ENCODE measurements at regions not wholly inside any gene's neighbourhood (a gene's known extent, or its start where the extent isn't known, plus 50 kb on each side); places are given as distances from the start of the nearest gene placed in this dataset.

GRCh38 chr15:59801649-59802048 is 112.5 kb upstream of the BNIP2 start:
- no peak for ATAC-seq
- intact Hi-C loops (cut with micrococcal nuclease; ENCODE audit: unreplicated experiment) (no loop called here), in situ Hi-C loops (cut with HindIII; ENCODE audit: low pct_unique_long_range_greater_than_20kb, low sequenced_read_pairs) (no loop called here)
- no TSS peak for BruUV-seq (replicated peaks)
- Histone ChIP-seq H3K27ac (ENCODE audit: low read length) (no peak overlapping the region), H3K4me3 (ENCODE audit: low read depth in 2 of 2, low read length in 2 of 2) (no peak overlapping the region), H3K27me3 (ENCODE audit: control insufficient read depth, insufficient read depth, low read length) (no peaks in the 10 kb centered on the region; the same call in 1 of the 2 replicates), H3K4me1 (ENCODE audit: control insufficient read depth, insufficient read depth, low read length) (no peaks in the 10 kb centered on the region), H3K36me3 (ENCODE audit: control insufficient read depth, insufficient read depth, low read length) (no peaks in the 10 kb centered on the region), H3K9me3 (ENCODE audit: control insufficient read depth, insufficient read depth, low read depth, low read length) (no peaks in the 10 kb centered on the region)
- CTCF ChIA-PET = no interaction called here
- POLR2A ChIA-PET = no interaction called here
- no peak for DNase-seq (ENCODE audit: low read depth, low spot score)
- TF ChIP-seq POLR2AphosphoS5 (IDR thresholded peaks at IDR 0.05; ENCODE audit: low read depth, low read length) (no peak), TCF7L2 (IDR thresholded peaks at IDR 0.05; ENCODE audit: low read depth, low read length) (no peak), SIN3A (IDR thresholded peaks at IDR 0.05; ENCODE audit: borderline replicate concordance, insufficient read depth, low read depth, low read length) (no peak)
- TF ChIP-seq, protein P1, sequence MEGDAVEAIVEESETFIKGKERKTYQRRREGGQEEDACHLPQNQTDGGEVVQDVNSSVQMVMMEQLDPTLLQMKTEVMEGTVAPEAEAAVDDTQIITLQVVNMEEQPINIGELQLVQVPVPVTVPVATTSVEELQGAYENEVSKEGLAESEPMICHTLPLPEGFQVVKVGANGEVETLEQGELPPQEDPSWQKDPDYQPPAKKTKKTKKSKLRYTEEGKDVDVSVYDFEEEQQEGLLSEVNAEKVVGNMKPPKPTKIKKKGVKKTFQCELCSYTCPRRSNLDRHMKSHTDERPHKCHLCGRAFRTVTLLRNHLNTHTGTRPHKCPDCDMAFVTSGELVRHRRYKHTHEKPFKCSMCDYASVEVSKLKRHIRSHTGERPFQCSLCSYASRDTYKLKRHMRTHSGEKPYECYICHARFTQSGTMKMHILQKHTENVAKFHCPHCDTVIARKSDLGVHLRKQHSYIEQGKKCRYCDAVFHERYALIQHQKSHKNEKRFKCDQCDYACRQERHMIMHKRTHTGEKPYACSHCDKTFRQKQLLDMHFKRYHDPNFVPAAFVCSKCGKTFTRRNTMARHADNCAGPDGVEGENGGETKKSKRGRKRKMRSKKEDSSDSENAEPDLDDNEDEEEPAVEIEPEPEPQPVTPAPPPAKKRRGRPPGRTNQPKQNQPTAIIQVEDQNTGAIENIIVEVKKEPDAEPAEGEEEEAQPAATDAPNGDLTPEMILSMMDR (IDR thresholded peaks at IDR 0.05) = no peak
- TF ChIP-seq, protein P2, sequence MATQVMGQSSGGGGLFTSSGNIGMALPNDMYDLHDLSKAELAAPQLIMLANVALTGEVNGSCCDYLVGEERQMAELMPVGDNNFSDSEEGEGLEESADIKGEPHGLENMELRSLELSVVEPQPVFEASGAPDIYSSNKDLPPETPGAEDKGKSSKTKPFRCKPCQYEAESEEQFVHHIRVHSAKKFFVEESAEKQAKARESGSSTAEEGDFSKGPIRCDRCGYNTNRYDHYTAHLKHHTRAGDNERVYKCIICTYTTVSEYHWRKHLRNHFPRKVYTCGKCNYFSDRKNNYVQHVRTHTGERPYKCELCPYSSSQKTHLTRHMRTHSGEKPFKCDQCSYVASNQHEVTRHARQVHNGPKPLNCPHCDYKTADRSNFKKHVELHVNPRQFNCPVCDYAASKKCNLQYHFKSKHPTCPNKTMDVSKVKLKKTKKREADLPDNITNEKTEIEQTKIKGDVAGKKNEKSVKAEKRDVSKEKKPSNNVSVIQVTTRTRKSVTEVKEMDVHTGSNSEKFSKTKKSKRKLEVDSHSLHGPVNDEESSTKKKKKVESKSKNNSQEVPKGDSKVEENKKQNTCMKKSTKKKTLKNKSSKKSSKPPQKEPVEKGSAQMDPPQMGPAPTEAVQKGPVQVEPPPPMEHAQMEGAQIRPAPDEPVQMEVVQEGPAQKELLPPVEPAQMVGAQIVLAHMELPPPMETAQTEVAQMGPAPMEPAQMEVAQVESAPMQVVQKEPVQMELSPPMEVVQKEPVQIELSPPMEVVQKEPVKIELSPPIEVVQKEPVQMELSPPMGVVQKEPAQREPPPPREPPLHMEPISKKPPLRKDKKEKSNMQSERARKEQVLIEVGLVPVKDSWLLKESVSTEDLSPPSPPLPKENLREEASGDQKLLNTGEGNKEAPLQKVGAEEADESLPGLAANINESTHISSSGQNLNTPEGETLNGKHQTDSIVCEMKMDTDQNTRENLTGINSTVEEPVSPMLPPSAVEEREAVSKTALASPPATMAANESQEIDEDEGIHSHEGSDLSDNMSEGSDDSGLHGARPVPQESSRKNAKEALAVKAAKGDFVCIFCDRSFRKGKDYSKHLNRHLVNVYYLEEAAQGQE (IDR thresholded peaks at IDR 0.05; ENCODE audit: insufficient read depth in 1 of 2, low read depth in 2 of 2, low read length in 1 of 2) = no peak

DNA sequence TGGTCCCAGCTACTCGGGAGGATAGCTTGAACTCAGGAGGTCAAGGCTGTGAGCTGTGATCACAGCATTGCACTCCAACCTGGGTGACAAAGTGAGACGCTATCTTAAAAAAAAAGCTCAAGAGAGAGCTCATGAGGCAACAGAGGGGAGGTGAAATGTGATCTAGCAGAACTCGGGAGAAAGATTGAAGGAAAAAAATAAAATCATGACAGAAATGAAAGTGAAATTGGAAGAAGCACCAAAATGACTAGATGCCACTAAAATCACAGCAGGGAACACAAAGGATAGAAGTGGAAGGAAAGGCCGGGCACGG is 109.4 kb upstream of the BNIP2 start:
- TF ChIP-seq, protein P2 (IDR thresholded peaks at IDR 0.05; ENCODE audit: insufficient read depth in 1 of 2, low read depth in 2 of 2, low read length in 1 of 2) = no peak
- TF ChIP-seq POLR2AphosphoS5 (IDR thresholded peaks at IDR 0.05; ENCODE audit: low read depth, low read length) (no peak), SIN3A (IDR thresholded peaks at IDR 0.05; ENCODE audit: borderline replicate concordance, insufficient read depth, low read depth, low read length) (no peak), TCF7L2 (IDR thresholded peaks at IDR 0.05; ENCODE audit: low read depth, low read length) (no peak)
- TF ChIP-seq, protein P1 (IDR thresholded peaks at IDR 0.05) = no peak
- intact Hi-C loops (cut with micrococcal nuclease; ENCODE audit: unreplicated experiment) (no loop called here), in situ Hi-C loops (cut with HindIII; ENCODE audit: low pct_unique_long_range_greater_than_20kb, low sequenced_read_pairs) (no loop called here)
- Histone ChIP-seq H3K27me3 (ENCODE audit: control insufficient read depth, insufficient read depth, low read length) (no peaks in the 10 kb centered on the region; the same call in 1 of the 2 replicates), H3K36me3 (ENCODE audit: control insufficient read depth, insufficient read depth, low read length) (no peaks in the 10 kb centered on the region), H3K9me3 (ENCODE audit: control insufficient read depth, insufficient read depth, low read depth, low read length) (no peaks in the 10 kb centered on the region), H3K27ac (ENCODE audit: low read length) (no peak overlapping the region), H3K4me1 (ENCODE audit: control insufficient read depth, insufficient read depth, low read length) (no peaks in the 10 kb centered on the region), H3K4me3 (ENCODE audit: low read depth in 2 of 2, low read length in 2 of 2) (no peak overlapping the region)
- CTCF ChIA-PET = no interaction called here
- no TSS peak for BruUV-seq (replicated peaks)
- DNase-seq (ENCODE audit: low read depth, low spot score) (no peak), ATAC-seq (no peak)
- POLR2A ChIA-PET = no interaction called here

All from Panc1 (cell line).